ENCODE measurements at regions not wholly inside any gene's neighbourhood (a gene's known extent, or its start where the extent isn't known, plus 50 kb on each side); places are given as distances from the start of the nearest gene placed in this dataset.

DNA sequence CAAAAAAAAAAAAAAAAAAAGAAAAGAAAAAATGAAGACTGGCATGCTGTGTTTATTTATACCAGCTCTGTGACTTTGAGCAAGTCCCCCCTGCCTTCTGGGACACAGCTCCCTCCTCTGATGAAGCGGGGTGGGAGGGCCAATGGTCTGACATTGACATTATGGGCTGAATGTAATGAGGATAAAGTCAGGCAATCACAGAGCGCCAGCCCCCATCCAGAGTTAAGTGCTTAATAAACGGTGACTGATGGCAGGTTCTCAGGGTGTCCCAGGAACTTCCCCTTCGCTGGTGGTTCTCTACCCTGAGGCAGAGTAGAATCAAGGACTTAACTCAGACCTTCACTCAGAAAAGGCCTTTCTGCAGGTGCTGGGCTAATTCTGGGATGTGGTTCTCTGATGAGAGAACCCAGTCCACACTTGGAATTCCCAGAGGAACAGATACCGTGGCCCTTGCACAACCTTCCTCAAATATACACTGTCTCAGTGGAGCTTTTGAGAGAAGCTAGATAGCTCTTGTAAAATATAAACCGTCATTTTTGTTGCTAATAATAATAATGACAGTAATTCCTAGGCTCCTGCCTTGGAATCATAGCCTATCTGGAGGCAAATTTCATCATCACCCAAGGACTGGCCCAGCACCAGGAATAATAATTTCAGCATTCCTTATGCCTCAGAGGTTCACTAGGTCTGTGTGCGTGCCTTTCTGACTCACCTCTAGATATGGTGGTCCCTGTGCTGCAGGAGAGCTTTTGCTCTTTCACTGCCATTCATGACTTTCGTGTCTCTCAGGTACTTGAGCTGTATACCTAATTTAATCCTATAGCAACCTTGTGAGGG, 115.8 kb downstream of the RPLP1 start:
- no peak for DNase-seq (ENCODE audit: low read depth, low spot score)
- no peak overlapping the region for H3K27ac ChIP-seq (ENCODE audit: low read length)
- H3K36me3 ChIP-seq (ENCODE audit: control insufficient read depth, insufficient read depth, low read length) = no peaks in the 10 kb centered on the region
- ATAC-seq = 0 out of 2 replicates have a peak, but pooled peaks have one; percentile 53
- no peaks in the 10 kb centered on the region for H3K9me3 ChIP-seq (ENCODE audit: control insufficient read depth, insufficient read depth, low read depth, low read length)
- no TSS peak for BruUV-seq (replicated peaks)
- H3K4me3 ChIP-seq (ENCODE audit: low read depth in 2 of 2, low read length in 2 of 2) = no peak overlapping the region
- POLR2A ChIA-PET = no interaction called here
- intact Hi-C loops (cut with micrococcal nuclease; ENCODE audit: unreplicated experiment) (no loop called here), in situ Hi-C loops (cut with HindIII; ENCODE audit: low pct_unique_long_range_greater_than_20kb, low sequenced_read_pairs) (no loop called here)
- no peaks in the 10 kb centered on the region; the same call in 1 of the 2 replicates for H3K4me1 ChIP-seq (ENCODE audit: control insufficient read depth, insufficient read depth, low read length)
- no peaks in the 10 kb centered on the region for H3K27me3 ChIP-seq (ENCODE audit: control insufficient read depth, insufficient read depth, low read length)
- CTCF ChIA-PET = no interaction called here
- TF ChIP-seq SIN3A (IDR thresholded peaks at IDR 0.05; ENCODE audit: borderline replicate concordance, insufficient read depth, low read depth, low read length) (no peak), POLR2AphosphoS5 (IDR thresholded peaks at IDR 0.05; ENCODE audit: low read depth, low read length) (no peak), TCF7L2 (IDR thresholded peaks at IDR 0.05; ENCODE audit: low read depth, low read length) (no peak)
- TF ChIP-seq, protein P1, sequence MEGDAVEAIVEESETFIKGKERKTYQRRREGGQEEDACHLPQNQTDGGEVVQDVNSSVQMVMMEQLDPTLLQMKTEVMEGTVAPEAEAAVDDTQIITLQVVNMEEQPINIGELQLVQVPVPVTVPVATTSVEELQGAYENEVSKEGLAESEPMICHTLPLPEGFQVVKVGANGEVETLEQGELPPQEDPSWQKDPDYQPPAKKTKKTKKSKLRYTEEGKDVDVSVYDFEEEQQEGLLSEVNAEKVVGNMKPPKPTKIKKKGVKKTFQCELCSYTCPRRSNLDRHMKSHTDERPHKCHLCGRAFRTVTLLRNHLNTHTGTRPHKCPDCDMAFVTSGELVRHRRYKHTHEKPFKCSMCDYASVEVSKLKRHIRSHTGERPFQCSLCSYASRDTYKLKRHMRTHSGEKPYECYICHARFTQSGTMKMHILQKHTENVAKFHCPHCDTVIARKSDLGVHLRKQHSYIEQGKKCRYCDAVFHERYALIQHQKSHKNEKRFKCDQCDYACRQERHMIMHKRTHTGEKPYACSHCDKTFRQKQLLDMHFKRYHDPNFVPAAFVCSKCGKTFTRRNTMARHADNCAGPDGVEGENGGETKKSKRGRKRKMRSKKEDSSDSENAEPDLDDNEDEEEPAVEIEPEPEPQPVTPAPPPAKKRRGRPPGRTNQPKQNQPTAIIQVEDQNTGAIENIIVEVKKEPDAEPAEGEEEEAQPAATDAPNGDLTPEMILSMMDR (IDR thresholded peaks at IDR 0.05) = no peak
- TF ChIP-seq, protein P2, sequence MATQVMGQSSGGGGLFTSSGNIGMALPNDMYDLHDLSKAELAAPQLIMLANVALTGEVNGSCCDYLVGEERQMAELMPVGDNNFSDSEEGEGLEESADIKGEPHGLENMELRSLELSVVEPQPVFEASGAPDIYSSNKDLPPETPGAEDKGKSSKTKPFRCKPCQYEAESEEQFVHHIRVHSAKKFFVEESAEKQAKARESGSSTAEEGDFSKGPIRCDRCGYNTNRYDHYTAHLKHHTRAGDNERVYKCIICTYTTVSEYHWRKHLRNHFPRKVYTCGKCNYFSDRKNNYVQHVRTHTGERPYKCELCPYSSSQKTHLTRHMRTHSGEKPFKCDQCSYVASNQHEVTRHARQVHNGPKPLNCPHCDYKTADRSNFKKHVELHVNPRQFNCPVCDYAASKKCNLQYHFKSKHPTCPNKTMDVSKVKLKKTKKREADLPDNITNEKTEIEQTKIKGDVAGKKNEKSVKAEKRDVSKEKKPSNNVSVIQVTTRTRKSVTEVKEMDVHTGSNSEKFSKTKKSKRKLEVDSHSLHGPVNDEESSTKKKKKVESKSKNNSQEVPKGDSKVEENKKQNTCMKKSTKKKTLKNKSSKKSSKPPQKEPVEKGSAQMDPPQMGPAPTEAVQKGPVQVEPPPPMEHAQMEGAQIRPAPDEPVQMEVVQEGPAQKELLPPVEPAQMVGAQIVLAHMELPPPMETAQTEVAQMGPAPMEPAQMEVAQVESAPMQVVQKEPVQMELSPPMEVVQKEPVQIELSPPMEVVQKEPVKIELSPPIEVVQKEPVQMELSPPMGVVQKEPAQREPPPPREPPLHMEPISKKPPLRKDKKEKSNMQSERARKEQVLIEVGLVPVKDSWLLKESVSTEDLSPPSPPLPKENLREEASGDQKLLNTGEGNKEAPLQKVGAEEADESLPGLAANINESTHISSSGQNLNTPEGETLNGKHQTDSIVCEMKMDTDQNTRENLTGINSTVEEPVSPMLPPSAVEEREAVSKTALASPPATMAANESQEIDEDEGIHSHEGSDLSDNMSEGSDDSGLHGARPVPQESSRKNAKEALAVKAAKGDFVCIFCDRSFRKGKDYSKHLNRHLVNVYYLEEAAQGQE (IDR thresholded peaks at IDR 0.05; ENCODE audit: insufficient read depth in 1 of 2, low read depth in 2 of 2, low read length in 1 of 2) = no peak

DNA sequence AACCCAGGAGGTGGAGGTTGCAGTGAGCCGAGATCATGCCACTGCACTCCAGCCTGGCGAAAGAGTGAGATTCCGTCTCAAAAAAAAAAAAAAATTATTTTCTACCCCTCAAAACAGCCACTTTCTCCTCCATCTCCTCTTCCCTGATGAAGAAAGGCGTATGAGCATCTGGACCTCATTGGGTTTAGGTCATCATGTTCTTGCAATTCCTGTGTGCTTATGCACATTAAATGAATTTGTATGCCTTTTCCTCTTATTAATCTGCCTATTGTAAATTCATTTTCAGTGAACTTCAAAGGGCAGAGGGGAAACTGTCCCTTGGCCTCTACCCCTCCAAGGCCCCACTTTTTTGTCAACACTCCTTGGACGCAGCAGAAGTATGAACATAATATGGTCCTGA, 117.8 kb downstream of the RPLP1 start:
- intact Hi-C loops (cut with micrococcal nuclease; ENCODE audit: unreplicated experiment) = loop anchor here (10.0 kb wide), 1 partner anchor 524 kb away; the partner anchor contains the start of gene TLE3
- H3K27me3 ChIP-seq (ENCODE audit: control insufficient read depth, insufficient read depth, low read length) = no peaks in the 10 kb centered on the region
- CTCF ChIA-PET = no interaction called here
- no peaks in the 10 kb centered on the region for H3K36me3 ChIP-seq (ENCODE audit: control insufficient read depth, insufficient read depth, low read length)
- no peaks in the 10 kb centered on the region for H3K9me3 ChIP-seq (ENCODE audit: control insufficient read depth, insufficient read depth, low read depth, low read length)
- DNase-seq (ENCODE audit: low read depth, low spot score) (no peak), ATAC-seq (no peak)
- TF ChIP-seq, protein P2 (IDR thresholded peaks at IDR 0.05; ENCODE audit: insufficient read depth in 1 of 2, low read depth in 2 of 2, low read length in 1 of 2) = no peak
- TF ChIP-seq POLR2AphosphoS5 (IDR thresholded peaks at IDR 0.05; ENCODE audit: low read depth, low read length) (no peak), SIN3A (IDR thresholded peaks at IDR 0.05; ENCODE audit: borderline replicate concordance, insufficient read depth, low read depth, low read length) (no peak), TCF7L2 (IDR thresholded peaks at IDR 0.05; ENCODE audit: low read depth, low read length) (no peak)
- TF ChIP-seq, protein P1 (IDR thresholded peaks at IDR 0.05) = no peak
- no peak overlapping the region for H3K4me3 ChIP-seq (ENCODE audit: low read depth in 2 of 2, low read length in 2 of 2)
- H3K4me1 ChIP-seq (ENCODE audit: control insufficient read depth, insufficient read depth, low read length) = no peaks in the 10 kb centered on the region; the same call in 1 of the 2 replicates
- BruUV-seq (replicated peaks) = no TSS peak
- POLR2A ChIA-PET = no interaction called here
- H3K27ac ChIP-seq (ENCODE audit: low read length) = no peak overlapping the region
- in situ Hi-C loops (cut with HindIII; ENCODE audit: low pct_unique_long_range_greater_than_20kb, low sequenced_read_pairs) = no loop called here
